Ascending aorta (tissue), 2 donors: ENCODE measurements at regions not wholly inside any gene's neighbourhood (a gene's known extent, or its start where the extent isn't known, plus 50 kb on each side); places are given as distances from the start of the nearest gene placed in this dataset.
"Not testable (repeated sequence)": the region's sequence is repeated elsewhere in the genome, so short reads cannot be mapped to it uniquely, and the experiment has no call there.

Experiments
- DNase-seq, 2 donors: peaks; one replicate each; pipeline ENCODE4 v3.0.0-alpha.2; 2019; ENCODE audit warnings: low spot score in 2 of 2
- H3K27ac ChIP-seq, 2 donors: fragments of 200-600 bp; sonication (generic); one replicate each; pipeline ENCODE4 v1.5.1; 2016 to 2017; ENCODE audit warnings: mild to moderate bottlenecking in 1 of 2
- H3K27me3 ChIP-seq: fragments of 200-600 bp; sonication (generic); one replicate; pipeline ENCODE4 v1.5.1; 2017
- H3K36me3 ChIP-seq, 2 donors: fragments of 200-600 bp; sonication (generic); one replicate each; pipeline ENCODE4 v1.5.1; 2016
- H3K4me1 ChIP-seq, 2 donors: fragments of 200-600 bp; sonication (generic); one replicate each; pipeline ENCODE4 v1.5.1; 2016 to 2017; ENCODE audit warnings: mild to moderate bottlenecking in 1 of 2
- H3K4me3 ChIP-seq, 2 donors: fragments of 200-600 bp; sonication (generic); one replicate each; pipeline ENCODE4 v1.5.1; 2016 to 2017; ENCODE audit warnings: mild to moderate bottlenecking in 1 of 2
- H3K9me3 ChIP-seq, 2 donors: fragments of 200-600 bp; sonication (generic); one replicate each; pipeline ENCODE4 v1.5.1; 2016
- intact Hi-C: fragments of 100-400 bp; cut with DNase I; formaldehyde crosslinking; loops from one replicate; pipeline ENCODE4 v1.15.1; 2023
- TF ChIP-seq, protein P1 (sequence below), 3 experiments: fragments of 200-600 bp in 2 of 3; fragments of 450-650 bp in 1 of 3; sonication (generic) in 2 of 3; IDR thresholded peaks; one replicate each; pipeline ENCODE4 v1.5.1; 2016 to 2019; ENCODE audit warnings: antibody characterized with exemption in 3 of 3, mild to moderate bottlenecking in 1 of 3, moderate library complexity in 1 of 3

DNA sequence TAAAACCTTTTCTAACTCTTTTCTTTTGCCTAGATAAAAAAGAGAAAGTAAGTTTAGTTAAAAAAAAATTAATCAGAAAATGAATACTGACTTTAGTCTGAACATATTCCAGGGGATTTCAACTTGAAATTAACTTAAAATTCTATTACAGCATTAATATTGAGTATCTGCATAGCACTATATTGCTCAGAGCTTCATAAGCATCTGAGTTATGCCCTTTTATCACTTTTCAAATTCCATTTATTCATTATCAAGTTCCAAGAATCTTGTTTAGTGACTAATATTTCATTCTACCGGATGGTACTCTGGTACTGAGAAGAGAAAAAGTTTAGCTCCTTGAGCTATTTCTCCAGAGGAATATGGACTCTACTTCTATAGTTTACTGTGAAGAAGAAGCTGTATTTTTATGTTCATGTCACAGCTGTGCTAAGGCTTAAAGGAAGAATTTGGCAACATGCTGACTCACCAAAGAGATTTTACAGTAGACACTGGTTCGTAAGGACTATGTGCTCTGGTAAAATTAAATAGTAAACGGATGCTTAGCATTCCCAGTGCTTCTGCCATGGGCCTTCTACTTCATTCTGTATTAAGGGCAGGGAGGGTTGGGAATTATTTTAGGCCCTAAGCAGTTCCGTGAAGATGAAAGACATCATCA lies 285.2 kb upstream of the SEMA6A start:
- H3K27ac ChIP-seq, result no peak overlapping the region
- H3K4me3 ChIP-seq, result no peak overlapping the region
- TF ChIP-seq, protein P1, sequence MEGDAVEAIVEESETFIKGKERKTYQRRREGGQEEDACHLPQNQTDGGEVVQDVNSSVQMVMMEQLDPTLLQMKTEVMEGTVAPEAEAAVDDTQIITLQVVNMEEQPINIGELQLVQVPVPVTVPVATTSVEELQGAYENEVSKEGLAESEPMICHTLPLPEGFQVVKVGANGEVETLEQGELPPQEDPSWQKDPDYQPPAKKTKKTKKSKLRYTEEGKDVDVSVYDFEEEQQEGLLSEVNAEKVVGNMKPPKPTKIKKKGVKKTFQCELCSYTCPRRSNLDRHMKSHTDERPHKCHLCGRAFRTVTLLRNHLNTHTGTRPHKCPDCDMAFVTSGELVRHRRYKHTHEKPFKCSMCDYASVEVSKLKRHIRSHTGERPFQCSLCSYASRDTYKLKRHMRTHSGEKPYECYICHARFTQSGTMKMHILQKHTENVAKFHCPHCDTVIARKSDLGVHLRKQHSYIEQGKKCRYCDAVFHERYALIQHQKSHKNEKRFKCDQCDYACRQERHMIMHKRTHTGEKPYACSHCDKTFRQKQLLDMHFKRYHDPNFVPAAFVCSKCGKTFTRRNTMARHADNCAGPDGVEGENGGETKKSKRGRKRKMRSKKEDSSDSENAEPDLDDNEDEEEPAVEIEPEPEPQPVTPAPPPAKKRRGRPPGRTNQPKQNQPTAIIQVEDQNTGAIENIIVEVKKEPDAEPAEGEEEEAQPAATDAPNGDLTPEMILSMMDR (IDR thresholded peaks at IDR 0.05), result no peak
- no peaks in the 10 kb centered on the region for H3K36me3 ChIP-seq
- H3K4me1 ChIP-seq, result no peaks in the 10 kb centered on the region
- no peaks in the 10 kb centered on the region for H3K9me3 ChIP-seq
- no peaks in the 10 kb centered on the region for H3K27me3 ChIP-seq
- no peak for DNase-seq
- intact Hi-C loops, result no loop called here

DNA sequence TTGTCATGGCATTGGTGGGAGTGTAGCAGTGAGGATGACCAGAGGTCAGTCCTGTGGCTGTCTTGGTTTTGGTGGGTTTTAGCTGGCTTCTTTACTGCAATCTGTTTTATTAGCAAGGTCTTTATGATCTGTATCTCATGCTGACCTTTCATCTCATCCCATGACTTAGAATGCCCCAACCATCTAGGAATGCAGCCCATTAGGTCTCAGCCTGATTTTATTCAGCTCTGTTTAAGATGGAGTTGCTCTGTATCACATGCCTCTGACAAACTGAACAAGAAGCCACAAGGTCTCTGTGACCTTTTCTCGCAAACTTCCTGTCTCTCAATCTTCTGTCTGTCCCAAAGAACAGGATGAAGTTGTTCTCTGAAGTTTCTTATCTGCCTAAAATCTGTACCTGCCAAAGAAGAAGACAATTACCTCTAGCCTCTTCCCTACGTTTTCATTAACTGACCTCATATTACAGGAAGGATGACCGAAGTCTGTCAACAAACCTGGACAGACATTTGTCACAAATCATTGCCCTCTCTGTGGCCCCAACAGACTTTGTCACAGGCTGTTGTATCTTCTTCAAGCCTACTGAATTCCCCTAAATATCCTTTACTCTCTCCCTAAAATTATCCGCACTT lies 284.2 kb upstream of the SEMA6A start:
- DNase-seq, result no peak
- TF ChIP-seq, protein P1 (IDR thresholded peaks at IDR 0.05), result no peak
- no peaks in the 10 kb centered on the region for H3K9me3 ChIP-seq
- no peak overlapping the region for H3K27ac ChIP-seq
- no peaks in the 10 kb centered on the region for H3K4me1 ChIP-seq
- H3K27me3 ChIP-seq, result no peaks in the 10 kb centered on the region
- H3K36me3 ChIP-seq, result no peaks in the 10 kb centered on the region
- no peak overlapping the region for H3K4me3 ChIP-seq
- intact Hi-C loops, result no loop called here

DNA sequence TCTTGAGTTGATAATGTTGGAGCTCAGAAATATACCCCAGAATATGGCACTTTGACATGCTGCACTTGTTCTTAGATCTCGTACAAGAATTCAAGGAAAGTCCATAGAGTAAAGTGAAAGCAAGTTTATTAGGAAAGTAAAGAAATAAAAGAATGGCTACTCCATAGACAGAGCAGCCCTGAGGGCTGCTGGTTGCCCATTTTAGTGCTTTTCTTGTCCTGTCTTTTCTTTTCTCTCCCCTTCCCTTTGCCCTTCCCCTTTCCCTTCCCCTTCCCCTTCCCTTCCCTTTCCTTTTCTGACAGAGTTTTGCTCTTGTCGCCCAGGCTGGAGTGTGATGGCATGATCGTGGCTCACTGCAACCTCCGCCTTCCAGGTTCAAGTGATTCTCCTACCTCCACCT lies 283.4 kb upstream of the SEMA6A start:
- DNase-seq, H3K9me3 ChIP-seq, H3K4me1 ChIP-seq, H3K4me3 ChIP-seq, H3K27ac ChIP-seq, H3K36me3 ChIP-seq, H3K27me3 ChIP-seq, intact Hi-C loops: not testable (repeated sequence)

DNA sequence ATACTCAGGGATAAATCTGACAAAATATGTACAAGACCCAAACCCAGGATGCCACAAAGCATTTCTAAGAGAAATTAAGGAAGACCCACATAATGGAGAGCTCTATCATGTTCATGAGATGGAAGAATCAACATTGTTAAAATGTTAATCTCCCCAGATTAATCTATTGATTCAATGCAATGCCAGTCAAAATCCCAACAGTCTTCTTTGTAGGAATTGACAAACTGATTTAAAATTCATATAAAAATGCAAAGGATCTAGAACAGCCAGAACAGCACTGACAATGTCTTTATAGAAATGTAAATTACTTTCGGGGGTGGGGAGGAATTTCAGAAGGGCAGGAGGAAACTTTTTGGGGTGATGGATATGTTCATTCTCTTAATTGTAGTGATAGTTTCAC lies 281.6 kb upstream of the SEMA6A start:
- intact Hi-C loops, result no loop called here
- no peak for DNase-seq
- TF ChIP-seq, protein P1 (IDR thresholded peaks at IDR 0.05), result no peak
- Histone ChIP-seq H3K4me3 (no peak overlapping the region), H3K36me3 (no peaks in the 10 kb centered on the region), H3K4me1 (no peaks in the 10 kb centered on the region), H3K9me3 (no peaks in the 10 kb centered on the region), H3K27me3 (no peaks in the 10 kb centered on the region), H3K27ac (no peak overlapping the region)

DNA sequence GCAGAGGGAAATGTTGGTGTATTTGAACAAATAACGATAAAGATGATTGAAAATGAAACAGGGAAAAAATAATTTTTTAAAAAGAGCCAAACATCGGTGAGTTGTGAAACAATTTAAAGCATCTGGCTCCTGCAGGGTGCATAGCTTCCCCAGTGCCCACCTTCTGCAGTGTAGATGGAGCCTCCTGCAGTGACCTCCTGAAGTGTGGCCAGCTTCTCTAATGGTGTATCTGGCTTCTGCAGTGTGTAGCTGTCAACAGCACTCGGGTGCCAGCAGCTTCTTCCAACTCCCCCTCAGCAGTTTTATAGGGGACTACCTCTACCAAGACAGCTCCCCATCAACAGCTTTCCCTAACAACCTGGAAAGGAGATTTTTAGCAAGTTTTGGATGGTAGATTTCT lies 279.4 kb upstream of the SEMA6A start:
- TF ChIP-seq, protein P1 (IDR thresholded peaks at IDR 0.05), result no peak
- Histone ChIP-seq H3K27ac (no peak overlapping the region), H3K4me3 (no peak overlapping the region), H3K4me1 (no peaks in the 10 kb centered on the region), H3K9me3 (no peaks in the 10 kb centered on the region), H3K27me3 (no peaks in the 10 kb centered on the region), H3K36me3 (no peaks in the 10 kb centered on the region)
- DNase-seq, result no peak
- intact Hi-C loops, result no loop called here

DNA sequence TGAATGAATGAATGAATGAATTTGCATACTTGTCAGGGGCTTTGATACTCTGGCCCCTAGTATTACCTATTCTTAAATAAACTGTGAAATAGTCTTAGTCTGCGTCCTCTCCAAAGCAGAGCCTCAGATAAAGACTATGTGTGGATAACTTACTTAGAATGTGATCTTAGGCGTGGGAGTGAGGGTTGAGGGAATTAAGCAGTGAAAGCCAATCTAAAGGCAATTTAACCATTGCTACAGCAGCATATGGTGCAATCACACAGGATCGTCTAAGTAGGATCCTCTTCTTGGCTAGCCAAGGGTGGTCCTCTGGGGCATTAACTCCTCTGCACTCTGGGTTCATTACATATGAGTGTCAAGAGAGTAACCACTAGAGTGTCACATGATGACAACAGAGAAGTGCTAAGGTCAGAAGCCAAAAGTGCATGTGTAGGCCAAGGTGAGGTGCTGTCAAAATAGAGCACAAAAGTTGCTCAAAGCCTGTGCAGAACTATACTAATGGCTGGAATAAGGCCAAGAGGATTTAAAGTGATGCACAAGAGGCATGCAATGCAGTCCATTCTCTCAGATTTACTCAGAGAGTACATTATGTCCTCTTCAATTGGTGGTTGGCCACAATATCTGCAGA lies 274.4 kb upstream of the SEMA6A start:
- TF ChIP-seq, protein P1 (IDR thresholded peaks at IDR 0.05), result no peak
- no peak overlapping the region for H3K4me3 ChIP-seq
- H3K27ac ChIP-seq, result no peak overlapping the region
- H3K9me3 ChIP-seq, result no peaks in the 10 kb centered on the region
- no peaks in the 10 kb centered on the region for H3K36me3 ChIP-seq
- intact Hi-C loops, result no loop called here
- DNase-seq, result no peak
- H3K27me3 ChIP-seq, result no peaks in the 10 kb centered on the region
- no peaks in the 10 kb centered on the region for H3K4me1 ChIP-seq
